AG08395 (cell line): ENCODE measurements at regions not wholly inside any gene's neighbourhood (a gene's known extent, or its start where the extent isn't known, plus 50 kb on each side); places are given as distances from the start of the nearest gene placed in this dataset.

ENCODE experiments used
- DNase-seq: peaks from one replicate; pipeline ENCODE4 v3.0.0; 2012; ENCODE audit warnings: mixed read lengths, low spot score

- peak; percentile 30 for DNase-seq
Measured at GRCh38 chr1:94734963-94735901, 84.9 kb upstream of the SLC44A3 start.

GRCh38 chr1:94731891-94732290, 88.3 kb upstream of the SLC44A3 start:
- DNase-seq, result no peak

GRCh38 chr1:94730450-94730849, 89.7 kb upstream of the SLC44A3 start:
- no peak for DNase-seq

GRCh38 chr1:94729267-94729666, 90.9 kb upstream of the SLC44A3 start:
- peak; percentile 80 for DNase-seq

GRCh38 chr1:94727846-94728715, 92.1 kb upstream of the SLC44A3 start:
- peak; percentile 80 for DNase-seq

GRCh38 chr1:94726981-94727685, 93.0 kb upstream of the SLC44A3 start:
- no peak for DNase-seq

- DNase-seq, result no peak
Measured at GRCh38 chr1:94725566-94725965, 94.6 kb upstream of the SLC44A3 start.

GRCh38 chr1:94723894-94724293, 96.3 kb upstream of the SLC44A3 start:
- DNase-seq, result no peak

GRCh38 chr1:94723463-94723862, 96.7 kb upstream of the SLC44A3 start:
- no peak for DNase-seq

GRCh38 chr1:94722181-94722580, 98.0 kb upstream of the SLC44A3 start:
- DNase-seq, result no peak

GRCh38 chr1:94721240-94721639, 98.9 kb upstream of the SLC44A3 start:
- no peak for DNase-seq

GRCh38 chr1:94719926-94720793, 100.0 kb upstream of the SLC44A3 start:
- DNase-seq, result no peak

GRCh38 chr1:94716965-94717364, 103.2 kb upstream of the SLC44A3 start:
- no peak for DNase-seq

GRCh38 chr1:94715321-94715720, 104.8 kb upstream of the SLC44A3 start:
- DNase-seq, result no peak

- DNase-seq, result no peak
Measured at GRCh38 chr1:94714552-94714951, 105.6 kb upstream of the SLC44A3 start.

- no peak for DNase-seq
Measured at GRCh38 chr1:94714152-94714551, 106.0 kb upstream of the SLC44A3 start.

GRCh38 chr1:94713472-94714141, 106.5 kb upstream of the SLC44A3 start:
- peak; percentile 93 for DNase-seq

- DNase-seq, result peak; percentile 74
Measured at GRCh38 chr1:94709891-94710581, 110.1 kb upstream of the SLC44A3 start.

- DNase-seq, result no peak
Measured at GRCh38 chr1:94708811-94709210, 111.3 kb upstream of the SLC44A3 start.

- DNase-seq, result no peak
Measured at GRCh38 chr1:94708299-94708685, 111.9 kb upstream of the SLC44A3 start.
